Epidermal melanocyte (primary cell): ENCODE measurements at regions not wholly inside any gene's neighbourhood (a gene's known extent, or its start where the extent isn't known, plus 50 kb on each side); places are given as distances from the start of the nearest gene placed in this dataset.

Experiments
- DNase-seq: peaks from one replicate; pipeline ENCODE4 v3.0.0; 2011; ENCODE audit warnings: low spot score; ENCODE audit not compliant: insufficient read length

DNA sequence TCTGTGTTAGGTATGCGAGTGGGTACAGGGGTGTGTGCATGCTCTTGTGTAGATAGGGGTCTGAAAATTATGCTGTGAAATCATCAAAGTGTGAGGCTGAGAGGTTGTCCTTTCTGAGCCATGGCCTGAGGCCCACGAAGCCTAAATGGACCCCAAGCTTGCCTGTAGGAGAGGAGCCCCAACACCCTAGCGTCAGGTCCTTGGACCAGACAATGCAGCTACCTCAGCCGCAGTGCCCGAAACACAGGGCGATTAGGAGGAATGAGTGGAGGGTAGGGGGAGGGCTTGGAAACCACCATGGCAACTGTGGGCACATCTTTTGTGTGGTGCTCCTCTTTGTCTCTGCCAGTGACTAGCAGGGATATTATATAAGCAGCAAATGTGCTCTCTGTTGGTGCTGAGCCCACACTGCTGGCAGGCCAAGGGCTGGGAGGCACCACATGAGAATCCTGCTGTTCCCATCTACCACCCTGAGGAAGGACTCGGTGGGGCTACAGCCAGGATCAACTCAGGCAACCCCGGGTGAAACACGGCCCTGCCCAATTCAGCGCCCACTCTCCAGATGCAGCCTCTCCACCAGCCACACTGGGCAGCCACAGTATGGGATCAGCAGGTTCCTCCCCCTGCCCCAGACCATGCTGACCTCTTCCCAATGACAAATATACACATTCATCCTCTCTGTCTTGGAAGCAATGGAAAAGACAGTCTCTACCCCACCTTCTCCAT lies 84.6 kb upstream of the FSTL4 start:
- no peak for DNase-seq

DNA sequence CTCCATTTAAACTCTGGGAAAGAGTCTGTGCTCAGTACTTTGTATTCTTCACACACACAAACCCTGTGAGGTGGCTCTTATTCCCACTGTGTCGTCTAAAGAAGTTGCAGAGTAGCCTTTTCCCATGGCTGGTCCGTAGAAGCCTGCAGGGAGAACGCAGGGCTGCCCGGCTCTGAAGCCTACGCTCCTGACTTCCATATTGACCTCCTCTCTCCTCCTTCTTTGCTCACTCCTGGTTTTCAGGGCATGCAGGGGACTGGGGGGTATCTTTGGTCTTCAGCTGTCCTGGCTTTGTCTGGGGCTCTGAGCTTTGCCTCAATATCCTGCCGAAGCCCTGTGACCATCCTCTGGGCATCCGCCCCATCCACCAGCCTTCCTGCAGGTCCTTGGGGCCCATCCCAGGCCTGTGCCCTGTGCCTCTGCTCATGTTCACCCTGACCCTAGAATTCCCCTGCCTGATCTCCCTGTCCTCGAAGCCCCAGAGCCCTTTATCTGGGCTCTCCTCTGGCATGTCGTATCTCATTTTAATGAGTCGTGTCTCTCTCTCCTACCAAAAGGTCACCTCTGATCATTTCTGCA lies 83.8 kb upstream of the FSTL4 start:
- no peak for DNase-seq

DNA sequence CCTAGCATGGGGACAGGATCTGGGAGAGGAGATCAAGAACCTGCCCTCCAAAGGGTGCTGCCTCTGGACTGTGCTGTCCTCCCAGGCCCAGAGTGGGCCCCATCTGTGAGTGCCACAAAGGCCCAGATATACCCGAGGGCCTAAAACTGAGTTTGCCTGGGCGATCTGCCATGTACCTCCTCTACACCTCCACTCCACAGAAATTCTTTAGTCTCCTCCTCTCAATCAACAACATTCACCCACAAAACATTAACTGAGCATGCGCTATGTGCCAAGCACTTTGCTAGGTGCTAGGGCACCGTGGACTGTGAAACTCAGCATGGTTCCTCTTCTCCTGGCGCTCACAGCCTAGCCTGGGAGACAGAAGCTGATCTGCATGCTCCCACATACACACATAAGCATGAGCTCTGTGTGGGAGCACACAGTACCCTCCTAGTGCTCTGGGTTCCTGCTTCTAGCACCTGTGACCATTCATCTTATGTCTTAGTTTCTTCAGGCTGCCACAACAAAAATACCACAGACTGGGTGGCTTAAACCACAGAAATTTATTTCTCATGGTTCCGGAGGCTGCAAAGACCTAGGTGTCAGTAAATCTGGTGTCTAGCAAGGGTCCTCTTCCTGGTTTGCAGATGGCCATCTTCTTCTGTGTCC lies 82.0 kb upstream of the FSTL4 start:
- DNase-seq: no peak

DNA sequence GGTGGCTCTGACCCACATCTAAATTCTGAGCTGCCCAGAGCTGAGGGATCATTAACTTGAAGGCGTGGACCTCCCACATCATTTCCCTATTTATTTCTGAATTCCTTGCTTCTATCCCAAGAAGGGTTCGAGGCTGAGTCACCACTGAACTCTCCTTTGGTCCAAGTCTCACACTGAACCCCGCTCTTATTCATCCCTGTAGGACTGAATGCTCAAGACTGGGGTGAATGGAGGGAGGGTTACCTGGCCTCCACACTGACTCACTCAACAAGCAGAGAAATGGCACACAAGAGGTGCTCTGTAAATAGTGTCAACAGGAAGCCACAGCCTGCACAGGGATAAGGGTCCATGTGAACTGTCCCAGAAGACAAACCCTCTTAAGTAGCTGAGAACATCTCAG lies 79.1 kb upstream of the FSTL4 start:
- DNase-seq: no peak

DNA sequence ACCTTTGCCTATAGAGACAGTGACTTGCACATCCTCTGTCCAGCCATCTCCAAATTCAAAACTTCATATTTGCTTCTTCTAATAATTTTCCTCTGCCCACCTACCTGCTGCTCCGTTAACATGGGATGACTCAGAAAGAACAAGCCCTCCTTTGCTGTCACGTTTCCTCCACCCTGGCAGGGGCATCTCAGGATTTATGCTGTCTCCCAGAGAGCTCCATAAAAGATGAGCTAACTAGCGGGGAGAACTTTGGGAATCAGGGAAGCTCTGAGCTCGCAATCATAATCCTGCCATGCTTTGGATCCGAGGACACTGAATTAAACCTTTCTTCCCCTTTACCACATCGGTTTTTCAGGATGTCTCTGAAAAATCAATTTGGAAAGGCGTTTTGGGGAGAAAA lies 78.4 kb upstream of the FSTL4 start:
- no peak for DNase-seq

DNA sequence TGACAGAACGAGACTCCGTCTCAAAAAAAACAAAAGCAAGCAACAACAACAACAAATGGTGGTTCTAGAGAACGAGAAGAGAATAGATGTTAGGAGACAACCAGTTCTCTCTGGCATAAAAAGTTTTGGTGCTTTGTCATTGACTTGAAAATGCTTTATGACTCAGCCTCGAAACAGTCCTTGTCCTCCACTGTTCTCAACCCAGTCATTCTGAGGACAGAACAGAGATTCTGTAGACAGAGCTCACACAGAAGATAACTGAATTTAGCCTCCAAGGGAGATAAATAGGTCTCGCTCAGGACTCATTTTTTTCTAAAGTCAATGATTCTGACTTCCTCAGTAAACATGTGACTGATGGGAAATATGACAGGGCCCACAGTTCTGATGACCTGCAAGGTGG lies 76.0 kb upstream of the FSTL4 start:
- no peak for DNase-seq

DNA sequence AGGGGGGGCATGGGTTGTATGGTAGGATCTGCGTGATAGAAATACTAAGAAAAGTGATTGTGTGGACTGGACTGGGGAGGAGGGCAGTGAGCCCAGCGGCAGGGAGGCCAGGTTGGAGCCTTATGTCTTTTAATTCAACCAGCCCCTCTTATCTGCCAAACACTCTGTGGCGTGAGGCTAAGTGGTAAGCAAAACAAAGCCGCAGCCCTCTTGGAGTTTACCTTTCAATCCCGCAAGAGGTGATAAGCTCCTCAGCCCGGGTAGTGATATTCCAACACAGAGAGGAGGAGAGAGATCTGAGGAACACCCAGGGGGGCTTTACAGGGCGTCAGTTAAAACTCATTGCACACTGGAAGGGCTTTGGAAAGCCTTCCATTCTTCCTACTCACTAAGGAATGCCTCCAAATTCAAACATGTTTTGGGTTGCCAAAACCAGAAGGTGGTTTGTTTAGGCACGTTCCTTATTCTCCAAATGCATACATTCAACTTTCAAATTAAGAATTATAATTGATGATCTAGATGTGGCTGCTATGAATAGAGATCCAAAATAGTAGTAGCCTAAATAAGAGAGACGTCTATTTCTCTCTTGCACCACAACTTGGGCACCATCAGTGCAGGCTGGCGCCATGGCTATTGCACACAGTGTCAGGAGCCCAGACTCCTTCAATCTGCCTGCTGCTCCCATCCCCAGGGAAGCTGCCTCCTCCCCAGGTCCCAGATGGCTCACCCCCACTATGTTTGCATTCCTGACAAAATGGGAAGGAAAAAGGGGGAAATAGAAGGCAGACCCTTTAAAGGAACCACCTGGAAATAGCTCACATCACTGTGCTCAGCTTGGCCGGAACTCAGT lies 75.1 kb upstream of the FSTL4 start:
- DNase-seq: no peak

DNA sequence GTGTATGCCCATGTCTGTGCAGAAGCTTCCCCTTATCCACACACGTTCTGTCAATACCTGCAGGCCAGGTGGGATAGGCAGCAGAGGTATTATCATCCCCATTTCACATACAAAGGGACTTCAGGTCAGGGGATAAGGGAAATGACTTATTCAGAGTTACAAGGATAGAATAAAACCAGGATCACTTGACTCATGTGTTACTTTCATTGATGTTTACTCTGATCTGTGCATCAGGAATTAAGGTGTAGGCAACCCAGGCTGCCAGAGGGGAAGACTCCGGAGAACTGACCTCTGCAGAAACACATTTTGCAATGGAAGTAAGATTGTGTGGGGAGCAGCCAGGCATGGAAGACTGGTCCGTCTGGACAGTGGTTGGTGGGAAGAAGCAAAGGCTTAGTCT lies 74.2 kb upstream of the FSTL4 start:
- no peak for DNase-seq

DNA sequence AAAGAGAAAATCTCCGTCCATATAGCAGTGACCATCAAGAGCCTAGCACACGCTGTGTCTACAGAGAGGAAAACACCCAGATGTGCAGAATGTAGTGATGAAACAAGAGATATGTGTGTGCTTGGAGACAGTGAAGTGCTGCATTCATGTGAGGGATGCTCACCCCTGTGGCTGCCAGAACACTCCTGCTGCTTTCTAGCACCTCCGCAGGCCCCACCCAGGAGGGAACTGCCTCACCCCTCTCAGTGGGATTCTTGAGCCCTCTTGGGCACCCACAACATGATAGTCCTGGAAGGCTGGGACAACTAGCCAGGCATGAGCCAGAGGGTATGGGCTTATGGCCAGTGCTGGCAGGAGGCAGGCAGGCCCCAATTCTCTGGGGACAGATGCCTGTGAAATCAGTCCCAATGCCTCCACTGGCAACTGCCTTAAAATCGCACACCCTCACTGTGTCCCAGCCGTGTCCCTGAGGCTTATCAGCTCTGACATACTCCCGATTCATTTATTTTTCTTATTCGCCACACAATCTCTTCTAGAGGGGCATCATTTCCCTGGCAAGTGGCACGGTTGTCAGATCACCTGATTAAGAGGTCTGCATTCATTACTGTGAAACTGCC lies 73.2 kb upstream of the FSTL4 start:
- DNase-seq: no peak

DNA sequence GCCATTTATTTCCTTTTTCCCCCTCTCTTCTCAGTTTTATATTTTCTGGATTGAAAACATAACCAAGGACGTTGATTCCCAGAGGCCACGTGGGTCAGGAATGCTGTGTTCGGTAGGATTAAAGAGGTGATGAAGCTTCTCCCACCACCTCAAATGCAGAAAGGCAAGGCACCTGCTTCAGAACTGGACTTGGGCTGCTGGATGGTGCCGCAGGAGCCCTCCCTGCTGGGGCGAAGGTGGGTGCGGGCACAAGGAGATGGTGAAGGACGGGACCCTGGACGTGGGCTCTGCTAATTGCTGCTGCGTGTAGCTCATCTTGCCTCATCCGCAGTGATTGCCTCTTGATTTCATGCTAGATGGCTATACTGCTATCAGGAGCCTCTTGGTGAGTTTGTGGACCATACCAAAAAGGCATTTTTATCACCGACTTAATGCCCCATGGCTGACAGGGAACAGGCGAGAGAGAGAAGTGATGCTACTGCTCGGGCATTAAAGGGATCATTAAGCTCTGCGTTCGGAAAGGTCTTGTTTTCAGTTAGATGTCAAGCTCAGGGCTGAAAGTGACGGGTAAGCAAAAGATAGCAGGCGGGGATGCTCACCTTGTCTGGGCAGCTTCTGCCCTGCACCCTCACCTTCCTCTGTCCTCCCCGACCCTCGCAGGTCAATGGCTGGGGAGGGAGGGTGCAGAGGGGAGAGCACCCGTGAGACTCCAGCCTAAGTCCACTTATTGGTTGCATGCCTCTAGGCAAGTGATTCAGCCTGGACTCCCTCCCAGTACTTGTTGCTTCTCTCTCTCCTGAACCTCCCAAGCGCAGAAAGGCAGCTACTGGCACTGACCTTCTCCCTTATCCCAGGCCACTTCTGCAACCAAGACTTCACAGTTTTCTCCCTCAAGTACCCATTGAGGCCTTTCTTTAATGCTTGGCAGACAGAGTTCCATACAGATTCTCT lies 71.6 kb upstream of the FSTL4 start:
- no peak for DNase-seq

DNA sequence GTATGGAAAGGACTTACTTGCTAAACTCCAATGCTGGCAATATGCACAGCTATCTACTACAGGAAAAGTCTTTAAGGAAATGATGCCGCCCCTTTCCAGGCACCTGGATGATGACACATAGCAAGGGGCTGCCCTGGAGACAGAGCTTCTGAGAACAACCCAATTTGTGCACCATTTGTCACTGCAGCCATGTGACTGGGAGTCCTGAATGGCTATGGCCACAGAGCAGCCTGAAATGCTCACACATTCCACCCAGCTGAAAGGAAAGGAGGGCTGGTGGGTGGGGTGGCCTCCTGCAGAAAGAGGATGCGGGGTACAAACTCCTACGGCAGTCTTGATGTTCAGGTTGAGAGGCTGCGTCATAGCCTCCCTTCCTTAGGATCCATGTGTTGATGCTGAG lies 70.1 kb upstream of the FSTL4 start:
- no peak for DNase-seq

DNA sequence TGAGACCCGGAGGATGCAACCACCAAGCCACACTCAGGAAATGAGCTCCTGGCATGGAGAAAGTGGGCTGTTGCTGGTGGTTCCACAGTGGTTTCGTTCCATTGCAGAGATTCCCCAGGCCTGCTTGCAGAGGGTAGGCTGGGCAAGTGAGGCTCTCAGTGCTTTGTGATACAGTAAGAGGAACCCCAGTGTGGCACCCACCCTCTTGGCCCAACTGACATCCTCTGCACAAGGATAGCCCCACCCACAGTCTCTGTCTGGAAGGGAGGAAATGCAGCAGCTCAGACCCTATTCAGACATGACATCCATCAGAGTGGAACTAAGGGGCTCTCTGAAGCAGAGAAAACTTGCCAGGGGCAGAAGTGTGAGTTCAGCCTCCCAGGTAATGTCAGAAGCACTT lies 69.6 kb upstream of the FSTL4 start:
- DNase-seq: no peak

DNA sequence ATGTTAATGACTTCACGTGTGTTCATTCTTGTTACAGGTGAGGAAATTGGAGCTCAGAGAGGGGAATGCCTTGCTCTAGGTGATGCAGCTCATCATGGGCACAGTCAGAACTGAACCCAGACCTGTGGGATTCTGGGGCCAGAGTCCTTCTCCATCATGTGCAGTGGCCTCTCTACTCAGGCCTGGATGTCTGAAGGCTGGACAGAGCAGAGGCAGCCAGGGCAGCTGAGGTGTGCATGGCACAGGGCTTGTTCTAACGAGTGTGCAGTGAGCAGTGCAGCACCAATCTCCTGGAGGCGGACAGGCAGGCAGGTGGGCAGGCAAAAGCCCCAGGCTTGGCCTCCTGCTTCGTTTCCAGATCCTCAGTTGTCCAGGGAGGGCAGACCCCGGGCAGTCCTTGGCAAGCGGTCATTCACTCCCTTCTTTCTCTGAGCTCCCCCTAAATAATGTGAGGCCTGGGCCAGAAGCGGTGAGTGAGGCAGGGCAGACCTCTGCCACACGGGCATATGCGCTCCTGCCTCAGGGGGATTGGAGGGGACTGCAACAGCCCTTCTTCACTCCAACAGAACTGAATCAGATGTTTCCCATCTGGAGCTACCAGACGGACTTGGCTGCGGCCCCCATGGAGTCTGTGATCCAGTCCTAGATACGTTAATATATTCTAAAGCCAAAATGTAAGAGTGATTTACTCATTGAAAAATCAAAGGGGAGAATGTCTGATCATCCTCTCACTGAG lies 68.7 kb upstream of the FSTL4 start:
- DNase-seq: no peak

DNA sequence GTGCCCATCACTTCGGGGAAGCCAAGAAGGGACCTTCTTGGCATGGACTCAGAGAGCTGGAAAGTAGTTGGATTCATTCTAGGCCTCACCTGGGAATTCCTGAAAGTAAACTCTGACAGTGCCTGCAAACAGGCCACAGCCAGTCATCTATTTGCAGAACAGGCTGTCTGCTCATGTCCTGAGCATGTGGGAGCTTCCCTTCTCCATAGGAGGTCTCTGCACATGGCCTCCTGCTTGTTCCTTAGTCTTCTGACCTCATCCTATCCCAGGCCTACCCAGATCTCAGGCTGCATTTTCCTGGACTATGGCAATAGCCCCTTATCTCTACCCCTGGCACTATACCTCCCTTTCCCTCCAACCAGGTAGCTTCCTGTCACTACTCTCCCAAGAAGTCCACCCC lies 67.2 kb upstream of the FSTL4 start:
- DNase-seq: no peak

DNA sequence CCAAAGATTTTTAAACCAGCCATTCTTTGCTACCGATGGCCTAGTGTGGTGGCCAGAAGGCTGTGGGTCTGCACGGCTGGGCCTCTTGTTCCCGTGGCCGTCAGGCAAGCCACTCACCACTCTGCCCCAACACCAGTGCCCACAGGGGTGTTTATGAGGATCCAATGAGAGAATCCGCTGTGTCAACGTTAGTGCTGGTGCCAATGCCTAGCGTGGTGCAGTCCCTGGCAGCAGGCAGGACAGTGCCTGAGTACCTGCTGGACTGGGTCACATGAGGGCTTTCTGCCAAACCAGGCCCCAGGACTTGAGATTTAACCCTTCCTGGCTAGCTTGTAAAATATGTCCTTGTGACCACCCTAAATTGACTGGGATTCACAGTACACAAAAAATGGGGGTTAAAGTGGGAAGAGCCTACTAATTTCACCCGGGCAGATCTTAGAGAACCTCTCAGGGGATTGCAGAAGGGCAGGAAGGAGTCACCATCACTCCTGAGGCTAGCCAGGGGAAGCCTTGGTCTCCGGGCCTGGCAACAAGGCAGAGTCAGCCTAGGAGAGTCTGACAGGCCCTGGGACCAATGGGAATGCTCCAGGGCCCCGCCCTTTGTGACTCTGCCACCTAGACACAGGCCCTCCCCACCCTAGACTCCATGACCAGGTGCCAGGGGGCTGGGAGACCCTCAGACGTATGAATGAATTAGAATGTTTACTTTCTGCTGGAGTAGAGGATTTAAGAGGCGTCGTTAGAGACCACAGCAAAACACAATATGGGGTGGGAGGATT lies 63.2 kb upstream of the FSTL4 start:
- DNase-seq: no peak

DNA sequence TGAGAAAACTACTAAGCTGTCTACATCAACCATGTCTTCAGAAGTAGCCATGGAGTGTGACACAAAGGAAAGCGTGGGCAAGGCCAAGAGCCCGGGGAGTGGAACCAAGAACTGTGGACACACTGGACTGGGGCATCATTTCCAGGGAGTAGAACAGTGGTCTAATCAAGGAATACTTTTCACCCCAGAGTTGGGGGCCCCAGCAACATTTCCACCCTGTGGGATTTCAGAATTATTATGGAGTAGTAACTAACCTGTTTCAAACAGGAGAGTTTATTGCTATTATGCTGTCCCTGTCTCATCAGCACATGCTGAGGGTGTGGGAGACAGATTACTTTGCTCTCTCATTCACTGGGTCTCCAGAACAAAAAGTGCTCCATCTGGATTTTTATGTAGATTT lies 58.0 kb upstream of the FSTL4 start:
- no peak for DNase-seq

DNA sequence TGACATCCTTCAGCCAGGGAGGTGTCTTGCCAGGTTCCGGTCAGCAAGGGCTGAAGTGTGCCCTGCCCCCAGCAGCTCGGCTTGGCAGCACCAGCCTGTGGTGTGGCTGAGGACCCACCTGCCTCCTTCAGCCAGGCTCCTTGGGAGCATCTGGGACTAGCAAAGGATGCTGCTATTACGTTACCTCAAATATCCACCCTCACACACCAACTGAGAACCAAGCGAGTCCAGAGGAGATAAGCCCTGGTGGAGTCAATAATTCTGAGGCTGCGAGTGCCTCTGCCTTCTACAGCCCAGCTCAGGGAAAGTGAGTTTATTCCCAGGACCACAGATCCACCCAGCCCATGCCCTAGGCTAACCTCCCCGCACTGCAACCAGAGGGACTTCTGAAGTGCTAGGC lies 57.1 kb upstream of the FSTL4 start:
- DNase-seq: no peak

DNA sequence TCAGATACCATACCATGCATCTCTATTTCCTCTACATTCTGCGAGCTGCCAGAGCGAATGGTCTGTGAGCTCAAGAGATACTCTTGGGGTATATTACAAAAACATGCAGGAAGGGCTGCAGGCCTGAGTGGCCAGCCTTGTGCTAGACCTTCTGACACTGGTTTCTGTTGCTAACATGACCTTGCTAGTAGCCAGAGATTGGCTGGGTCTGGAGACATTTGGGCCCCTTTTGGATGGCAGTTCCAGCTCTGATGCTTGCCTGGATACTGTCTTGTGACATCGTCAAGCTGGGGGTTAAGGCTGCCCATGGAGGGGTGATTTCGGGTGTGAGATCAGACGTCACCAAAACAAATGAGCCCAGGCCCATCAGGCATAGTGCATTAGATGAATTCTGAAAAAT lies 56.1 kb upstream of the FSTL4 start:
- no peak for DNase-seq

DNA sequence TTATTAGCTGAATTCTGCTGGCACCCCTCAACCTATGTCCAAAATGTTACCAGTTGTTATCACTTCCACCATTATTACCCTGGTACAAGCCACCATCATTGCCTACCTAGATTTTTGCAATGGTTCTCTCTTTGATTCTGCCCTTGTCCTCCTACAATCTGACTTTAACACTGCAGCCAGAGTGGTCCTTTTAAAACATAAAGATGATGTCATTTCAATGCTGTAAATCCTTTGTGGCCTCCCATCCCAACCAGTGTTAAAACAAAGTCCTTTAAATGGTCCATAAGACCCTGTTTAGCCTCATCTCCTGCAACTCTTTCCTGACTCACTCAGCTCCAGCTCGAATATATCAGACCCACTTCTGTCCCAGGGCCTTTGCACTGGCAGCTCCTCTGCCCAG lies 54.9 kb upstream of the FSTL4 start:
- no peak for DNase-seq
